ENCODE measurements at regions not wholly inside any gene's neighbourhood (a gene's known extent, or its start where the extent isn't known, plus 50 kb on each side); places are given as distances from the start of the nearest gene placed in this dataset.

- H3K9me3 ChIP-seq = no peaks in the 10 kb centered on the region
- ATAC-seq (replicated peaks in 1 of 4) = no peak
- no peaks in the 10 kb centered on the region for H3K36me3 ChIP-seq (ENCODE audit: control insufficient read depth in 2 of 2, extremely low read depth in 1 of 2, insufficient read depth in 1 of 2, low read length in 1 of 2)
- Mint-ChIP-seq H3K9me3 (peaks cover 0 to 16% (median 6%) of the 10 kb centered on the region in 3 donors), H3K36me3 (no peaks in the 10 kb centered on the region), H3K4me1 (no peaks in the 10 kb centered on the region), H3K27me3 (no peaks in the 10 kb centered on the region), H3K27ac (no peak overlapping the region), H3K4me3 (no peak overlapping the region)
- no peaks in the 10 kb centered on the region for H3K27me3 ChIP-seq (replicated peaks in 1 of 2; ENCODE audit: control insufficient read depth in 2 of 2, extremely low read depth in 1 of 2, insufficient read depth in 2 of 2, low read length in 1 of 2)
- WGBS (ENCODE audit: insufficient coverage) = no CpG with 5 or more reads among the region's 4 CpGs
- no peak overlapping the region for H3K4me3 ChIP-seq (ENCODE audit: control insufficient read depth in 1 of 2, extremely low read depth in 1 of 2, low read length in 1 of 2)
- H3K4me1 ChIP-seq (ENCODE audit: control insufficient read depth in 1 of 2, extremely low read depth in 1 of 2, insufficient read depth in 2 of 2, low read length in 2 of 2) = no peaks in the 10 kb centered on the region
- ChIA-PET POLR2A (no interaction called here), CTCF (no interaction called here)
- DNase-seq = no peak
- H3K27ac ChIP-seq (ENCODE audit: low read length) = no peak overlapping the region
Measured at GRCh38 chr1:217032715-217033367, 309.6 kb upstream of the ESRRG start.

- Mint-ChIP-seq H3K27ac (no peak overlapping the region), H3K9me3 (peaks cover 3 to 6% (median 4%) of the 10 kb centered on the region in 3 donors), H3K36me3 (no peaks in the 10 kb centered on the region), H3K27me3 (no peaks in the 10 kb centered on the region), H3K4me3 (no peak overlapping the region), H3K4me1 (no peaks in the 10 kb centered on the region)
- Histone ChIP-seq H3K9me3 (no peaks in the 10 kb centered on the region), H3K4me1 (ENCODE audit: control insufficient read depth in 1 of 2, extremely low read depth in 1 of 2, insufficient read depth in 2 of 2, low read length in 2 of 2) (no peaks in the 10 kb centered on the region), H3K27me3 (replicated peaks in 1 of 2; ENCODE audit: control insufficient read depth in 2 of 2, extremely low read depth in 1 of 2, insufficient read depth in 2 of 2, low read length in 1 of 2) (no peaks in the 10 kb centered on the region), H3K4me3 (ENCODE audit: control insufficient read depth in 1 of 2, extremely low read depth in 1 of 2, low read length in 1 of 2) (no peak overlapping the region), H3K27ac (ENCODE audit: low read length) (no peak overlapping the region), H3K36me3 (ENCODE audit: control insufficient read depth in 2 of 2, extremely low read depth in 1 of 2, insufficient read depth in 1 of 2, low read length in 1 of 2) (no peaks in the 10 kb centered on the region)
- WGBS (ENCODE audit: insufficient coverage) = 92% methylated on average over 2 of the region's 13 CpGs
- no peak for ATAC-seq (replicated peaks in 1 of 4)
- no peak for DNase-seq
- ChIA-PET CTCF (interaction anchor here in 1 of 2 donors (0.5 kb wide), 1 partner anchor 70 kb away, joined by 7 read pairs; no protein-coding TSS in a partner anchor), POLR2A (no interaction called here)
Measured at GRCh38 chr1:217029281-217030157, 306.3 kb upstream of the ESRRG start.

- Mint-ChIP-seq H3K27ac (no peak overlapping the region), H3K27me3 (no peaks in the 10 kb centered on the region)
Measured at GRCh38 chr1:217027403-217028080, 304.3 kb upstream of the ESRRG start.

GRCh38 chr1:217026531-217026930 lies 303.3 kb upstream of the ESRRG start:
- WGBS (ENCODE audit: insufficient coverage) = no CpG with 5 or more reads among the region's 2 CpGs
- H3K36me3 Mint-ChIP-seq = no peaks in the 10 kb centered on the region
- POLR2A ChIA-PET = no interaction called here
- H3K27me3 ChIP-seq (replicated peaks in 1 of 2; ENCODE audit: control insufficient read depth in 2 of 2, extremely low read depth in 1 of 2, insufficient read depth in 2 of 2, low read length in 1 of 2) = no peaks in the 10 kb centered on the region
- H3K27ac Mint-ChIP-seq = no peak overlapping the region
- H3K4me3 ChIP-seq (ENCODE audit: control insufficient read depth in 1 of 2, extremely low read depth in 1 of 2, low read length in 1 of 2) = no peak overlapping the region
- CTCF ChIA-PET = no interaction called here
- no peak for DNase-seq
- no peaks in the 10 kb centered on the region for H3K9me3 ChIP-seq
- H3K27me3 Mint-ChIP-seq = no peaks in the 10 kb centered on the region
- no peaks in the 10 kb centered on the region for H3K36me3 ChIP-seq (ENCODE audit: control insufficient read depth in 2 of 2, extremely low read depth in 1 of 2, insufficient read depth in 1 of 2, low read length in 1 of 2)
- no peaks in the 10 kb centered on the region for H3K4me1 ChIP-seq (ENCODE audit: control insufficient read depth in 1 of 2, extremely low read depth in 1 of 2, insufficient read depth in 2 of 2, low read length in 2 of 2)
- no peaks in the 10 kb centered on the region for H3K4me1 Mint-ChIP-seq
- H3K4me3 Mint-ChIP-seq = no peak overlapping the region
- H3K27ac ChIP-seq (ENCODE audit: low read length) = no peak overlapping the region
- H3K9me3 Mint-ChIP-seq = peaks cover 3 to 6% (median 4%) of the 10 kb centered on the region in 3 donors
- ATAC-seq (replicated peaks in 1 of 4) = no peak

More at GRCh38 chr1:217027403-217028080, 304.3 kb upstream of the ESRRG start:
- Histone ChIP-seq H3K27me3 (replicated peaks in 1 of 2; ENCODE audit: control insufficient read depth in 2 of 2, extremely low read depth in 1 of 2, insufficient read depth in 2 of 2, low read length in 1 of 2) (no peaks in the 10 kb centered on the region), H3K4me1 (ENCODE audit: control insufficient read depth in 1 of 2, extremely low read depth in 1 of 2, insufficient read depth in 2 of 2, low read length in 2 of 2) (no peaks in the 10 kb centered on the region), H3K36me3 (ENCODE audit: control insufficient read depth in 2 of 2, extremely low read depth in 1 of 2, insufficient read depth in 1 of 2, low read length in 1 of 2) (no peaks in the 10 kb centered on the region), H3K27ac (ENCODE audit: low read length) (no peak overlapping the region), H3K9me3 (no peaks in the 10 kb centered on the region), H3K4me3 (ENCODE audit: control insufficient read depth in 1 of 2, extremely low read depth in 1 of 2, low read length in 1 of 2) (no peak overlapping the region)
- CTCF ChIA-PET = no interaction called here
- 83% methylated on average over 2 of the region's 4 CpGs for WGBS (ENCODE audit: insufficient coverage)
- Mint-ChIP-seq H3K4me1 (no peaks in the 10 kb centered on the region), H3K9me3 (peaks cover 3 to 6% (median 4%) of the 10 kb centered on the region in 3 donors), H3K4me3 (no peak overlapping the region), H3K36me3 (no peaks in the 10 kb centered on the region)
- DNase-seq (no peak), ATAC-seq (replicated peaks in 1 of 4) (no peak)
- POLR2A ChIA-PET = no interaction called here

- H3K36me3 Mint-ChIP-seq = no peaks in the 10 kb centered on the region
- no peak for ATAC-seq (replicated peaks in 1 of 4)
- H3K4me3 Mint-ChIP-seq = no peak overlapping the region
- peaks cover 0 to 6% (median 4%) of the 10 kb centered on the region in 3 donors for H3K9me3 Mint-ChIP-seq
- H3K4me1 ChIP-seq (ENCODE audit: control insufficient read depth in 1 of 2, extremely low read depth in 1 of 2, insufficient read depth in 2 of 2, low read length in 2 of 2) = no peaks in the 10 kb centered on the region
- H3K9me3 ChIP-seq = no peaks in the 10 kb centered on the region
- DNase-seq = no peak
- H3K4me1 Mint-ChIP-seq = no peaks in the 10 kb centered on the region
- no peak overlapping the region for H3K27ac ChIP-seq (ENCODE audit: low read length)
- no peaks in the 10 kb centered on the region for H3K27me3 ChIP-seq (replicated peaks in 1 of 2; ENCODE audit: control insufficient read depth in 2 of 2, extremely low read depth in 1 of 2, insufficient read depth in 2 of 2, low read length in 1 of 2)
- H3K36me3 ChIP-seq (ENCODE audit: control insufficient read depth in 2 of 2, extremely low read depth in 1 of 2, insufficient read depth in 1 of 2, low read length in 1 of 2) = no peaks in the 10 kb centered on the region
- POLR2A ChIA-PET = no interaction called here
- H3K4me3 ChIP-seq (ENCODE audit: control insufficient read depth in 1 of 2, extremely low read depth in 1 of 2, low read length in 1 of 2) = no peak overlapping the region
- H3K27me3 Mint-ChIP-seq = no peaks in the 10 kb centered on the region
- no peak overlapping the region for H3K27ac Mint-ChIP-seq
- CTCF ChIA-PET = no interaction called here
Measured at GRCh38 chr1:217025381-217025780, 302.2 kb upstream of the ESRRG start.

- Mint-ChIP-seq H3K36me3 (no peaks in the 10 kb centered on the region), H3K4me1 (no peaks in the 10 kb centered on the region), H3K27ac (no peak overlapping the region), H3K4me3 (no peak overlapping the region), H3K27me3 (no peaks in the 10 kb centered on the region), H3K9me3 (peaks cover 0 to 6% (median 4%) of the 10 kb centered on the region in 3 donors)
- no peak overlapping the region for H3K27ac ChIP-seq (ENCODE audit: low read length)
- H3K9me3 ChIP-seq = no peaks in the 10 kb centered on the region
- no peak overlapping the region for H3K4me3 ChIP-seq (ENCODE audit: control insufficient read depth in 1 of 2, extremely low read depth in 1 of 2, low read length in 1 of 2)
- no peaks in the 10 kb centered on the region for H3K4me1 ChIP-seq (ENCODE audit: control insufficient read depth in 1 of 2, extremely low read depth in 1 of 2, insufficient read depth in 2 of 2, low read length in 2 of 2)
- H3K27me3 ChIP-seq (replicated peaks in 1 of 2; ENCODE audit: control insufficient read depth in 2 of 2, extremely low read depth in 1 of 2, insufficient read depth in 2 of 2, low read length in 1 of 2) = no peaks in the 10 kb centered on the region
- DNase-seq (no peak), ATAC-seq (replicated peaks in 1 of 4) (no peak)
- 89% methylated on average over 3 of the region's 4 CpGs for WGBS (ENCODE audit: insufficient coverage)
- POLR2A ChIA-PET = no interaction called here
- no peaks in the 10 kb centered on the region for H3K36me3 ChIP-seq (ENCODE audit: control insufficient read depth in 2 of 2, extremely low read depth in 1 of 2, insufficient read depth in 1 of 2, low read length in 1 of 2)
- CTCF ChIA-PET = no interaction called here
Measured at GRCh38 chr1:217024911-217025310, 301.7 kb upstream of the ESRRG start.

All from T-cell (primary cell).